ENCODE measurements at regions not wholly inside any gene's neighbourhood (a gene's known extent, or its start where the extent isn't known, plus 50 kb on each side); places are given as distances from the start of the nearest gene placed in this dataset.

- Mint-ChIP-seq H3K27ac (no peak overlapping the region), H3K4me1 (no peaks in the 10 kb centered on the region), H3K27me3 (ENCODE audit: low read depth, poor library complexity) (no peaks in the 10 kb centered on the region), H3K36me3 (ENCODE audit: low read depth) (peaks cover 19% of the 10 kb centered on the region), H3K4me3 (no peak overlapping the region), H3K9me3 (peaks cover 38% of the 10 kb centered on the region)
- TF ChIP-seq CTCF (IDR thresholded peaks at IDR 0.05), result no peak
- DNase-seq, result no peak
Observed at GRCh38 chr2:126383800-126384199, 272.2 kb upstream of the GYPC start.

- no peak for DNase-seq
- peaks cover 38% of the 10 kb centered on the region for H3K9me3 Mint-ChIP-seq
- H3K4me3 Mint-ChIP-seq, result no peak overlapping the region
- H3K36me3 Mint-ChIP-seq (ENCODE audit: low read depth), result peaks cover 19% of the 10 kb centered on the region
- H3K4me1 Mint-ChIP-seq, result no peaks in the 10 kb centered on the region
- no peaks in the 10 kb centered on the region for H3K27me3 Mint-ChIP-seq (ENCODE audit: low read depth, poor library complexity)
- H3K27ac Mint-ChIP-seq, result no peak overlapping the region
- TF ChIP-seq CTCF (IDR thresholded peaks at IDR 0.05), result no peak
Observed at GRCh38 chr2:126385441-126385840, 270.5 kb upstream of the GYPC start.

GRCh38 chr2:126385983-126386382 is 270.0 kb upstream of the GYPC start:
- H3K36me3 Mint-ChIP-seq (ENCODE audit: low read depth), result peaks cover 19% of the 10 kb centered on the region
- H3K27ac Mint-ChIP-seq, result no peak overlapping the region
- no peak for DNase-seq
- H3K4me3 Mint-ChIP-seq, result no peak overlapping the region
- no peaks in the 10 kb centered on the region for H3K27me3 Mint-ChIP-seq (ENCODE audit: low read depth, poor library complexity)
- TF ChIP-seq CTCF (IDR thresholded peaks at IDR 0.05), result no peak
- no peaks in the 10 kb centered on the region for H3K4me1 Mint-ChIP-seq
- peaks cover 38% of the 10 kb centered on the region for H3K9me3 Mint-ChIP-seq

GRCh38 chr2:126389446-126389845 is 266.5 kb upstream of the GYPC start:
- Mint-ChIP-seq H3K4me3 (no peak overlapping the region), H3K27me3 (ENCODE audit: low read depth, poor library complexity) (no peaks in the 10 kb centered on the region), H3K4me1 (no peaks in the 10 kb centered on the region), H3K36me3 (ENCODE audit: low read depth) (peaks cover 19% of the 10 kb centered on the region), H3K9me3 (peaks cover 40% of the 10 kb centered on the region), H3K27ac (no peak overlapping the region)
- TF ChIP-seq CTCF (IDR thresholded peaks at IDR 0.05), result no peak
- no peak for DNase-seq

GRCh38 chr2:126392889-126393288 is 263.1 kb upstream of the GYPC start:
- no peak overlapping the region for H3K4me3 Mint-ChIP-seq

More at GRCh38 chr2:126392889-126393288, 263.1 kb upstream of the GYPC start:
- no peaks in the 10 kb centered on the region for H3K27me3 Mint-ChIP-seq (ENCODE audit: low read depth, poor library complexity)
- H3K27ac Mint-ChIP-seq, result no peak overlapping the region
- no peak for TF ChIP-seq CTCF (IDR thresholded peaks at IDR 0.05)
- no peak for DNase-seq
- H3K9me3 Mint-ChIP-seq, result peaks cover 39% of the 10 kb centered on the region
- peaks cover 11% of the 10 kb centered on the region for H3K36me3 Mint-ChIP-seq (ENCODE audit: low read depth)
- no peaks in the 10 kb centered on the region for H3K4me1 Mint-ChIP-seq

Data from nephron progenitor cell (in vitro differentiated cells).